ENCODE measurements at regions not wholly inside any gene's neighbourhood (a gene's known extent, or its start where the extent isn't known, plus 50 kb on each side); places are given as distances from the start of the nearest gene placed in this dataset.
"Not testable (repeated sequence)": the region's sequence is repeated elsewhere in the genome, so short reads cannot be mapped to it uniquely, and the experiment has no call there.

DNA sequence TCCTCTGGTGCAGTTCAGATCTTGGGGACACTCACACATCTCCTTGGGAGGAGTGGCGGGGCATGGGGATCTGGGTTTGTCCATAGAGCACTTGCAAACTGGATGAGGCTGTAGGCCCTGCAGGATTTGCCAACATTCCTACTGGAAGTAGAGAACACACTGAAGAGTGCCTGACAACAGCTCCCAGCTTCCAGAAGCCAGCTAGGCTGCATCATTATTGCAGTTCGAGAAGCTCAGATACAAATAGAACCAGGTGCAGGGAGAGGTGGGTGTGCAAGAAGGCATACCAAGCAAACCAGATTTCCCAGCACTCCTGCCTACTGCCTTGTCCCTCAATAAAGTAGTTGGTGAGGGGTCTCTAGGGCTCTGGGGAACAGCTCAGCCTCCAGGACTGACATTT, 52.5 kb downstream of the RHOB start:
- no peaks in the 10 kb centered on the region for H3K36me3 ChIP-seq (ENCODE audit: insufficient read depth, low read length)
- H3K4me1 Mint-ChIP-seq = no peaks in the 10 kb centered on the region

DNA sequence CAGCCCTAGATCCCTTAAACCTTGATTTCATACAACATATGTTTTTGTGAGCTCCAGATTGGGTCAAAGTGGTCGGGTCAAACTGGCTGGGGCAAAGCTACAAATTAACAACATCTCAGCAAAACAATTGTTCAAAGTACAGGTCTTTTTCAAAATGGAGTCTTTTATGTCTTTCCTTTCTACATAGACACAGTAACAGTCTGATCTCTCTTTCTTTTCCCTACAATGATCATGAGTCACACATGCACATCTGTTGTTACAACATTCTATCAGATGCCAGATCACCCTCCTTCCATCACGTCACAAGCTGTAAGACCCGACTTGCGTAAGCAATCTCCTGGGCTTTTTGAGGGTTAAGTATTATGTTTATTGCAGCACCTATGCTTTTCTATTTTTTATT, 55.1 kb downstream of the RHOB start:
- H3K4me1 ChIP-seq (ENCODE audit: insufficient read depth, low read length) = no peaks in the 10 kb centered on the region
- no peak overlapping the region for H3K27ac ChIP-seq (ENCODE audit: low read depth, low read length)
- Mint-ChIP-seq H3K27ac (no peak overlapping the region), H3K4me1 (peaks cover 0 to under 1% (median 0%) of the 10 kb centered on the region in 4 donors), H3K4me3 (no peak overlapping the region), H3K9me3 (peaks cover 0 to 1% (median 0%) of the 10 kb centered on the region in 8 donors), H3K36me3 (no peaks in the 10 kb centered on the region), H3K27me3 (peaks cover 0 to 8% of the 10 kb centered on the region in 2 donors)
- intact Hi-C loops (cut with micrococcal nuclease) = no loop called here
- no peaks in the 10 kb centered on the region for H3K9me3 ChIP-seq (ENCODE audit: control insufficient read depth in 1 of 2, low read length in 2 of 2)
- ChIA-PET CTCF (ENCODE audit: partially characterized antibody) (no interaction called here), POLR2A (ENCODE audit: partially characterized antibody) (no interaction called here)
- H3K27me3 ChIP-seq (ENCODE audit: insufficient read depth, low read length) = no peaks in the 10 kb centered on the region
- no peak overlapping the region for H3K4me3 ChIP-seq (ENCODE audit: low read length in 2 of 2)
- H3K36me3 ChIP-seq (ENCODE audit: insufficient read depth, low read length) = no peaks in the 10 kb centered on the region
- DNase-seq = no peak

More for the DNA sequence above, 52.5 kb downstream of the RHOB start:
- Mint-ChIP-seq H3K27me3 (peaks cover 0 to 8% of the 10 kb centered on the region in 2 donors), H3K27ac (no peak overlapping the region), H3K4me3 (no peak overlapping the region), H3K36me3 (no peaks in the 10 kb centered on the region), H3K9me3 (peaks cover 0 to 1% (median 0%) of the 10 kb centered on the region in 8 donors)
- Histone ChIP-seq H3K4me3 (ENCODE audit: low read length in 2 of 2) (no peak overlapping the region), H3K27ac (ENCODE audit: low read depth, low read length) (no peak overlapping the region), H3K4me1 (ENCODE audit: insufficient read depth, low read length) (no peaks in the 10 kb centered on the region), H3K9me3 (ENCODE audit: control insufficient read depth in 1 of 2, low read length in 2 of 2) (no peaks in the 10 kb centered on the region), H3K27me3 (ENCODE audit: insufficient read depth, low read length) (no peaks in the 10 kb centered on the region)
- ChIA-PET CTCF (ENCODE audit: partially characterized antibody) (no interaction called here), POLR2A (ENCODE audit: partially characterized antibody) (no interaction called here)
- DNase-seq = no peak
- intact Hi-C loops (cut with micrococcal nuclease) = no loop called here

DNA sequence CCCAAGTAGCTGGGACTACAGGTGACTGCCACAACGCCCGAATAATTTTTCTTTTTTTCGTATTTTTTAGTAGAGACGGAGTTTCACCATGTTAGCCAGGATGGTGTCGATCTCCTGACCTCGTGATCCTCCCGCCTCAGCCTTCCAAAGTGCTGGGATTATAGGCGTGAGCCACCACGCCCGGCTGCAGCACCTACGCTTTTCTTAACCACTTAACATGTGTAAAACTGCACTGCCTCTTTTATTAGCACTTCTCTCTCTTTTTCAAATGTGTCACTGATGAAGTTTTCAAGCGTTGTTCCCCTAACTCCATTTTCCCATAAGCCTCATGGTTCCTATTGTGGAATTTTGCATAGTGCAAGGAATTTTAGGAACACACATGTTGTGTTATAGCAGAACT, 55.6 kb downstream of the RHOB start:
- H3K27me3 Mint-ChIP-seq; CTCF ChIA-PET (ENCODE audit: partially characterized antibody); H3K4me3 Mint-ChIP-seq; POLR2A ChIA-PET (ENCODE audit: partially characterized antibody); H3K27me3 ChIP-seq (ENCODE audit: insufficient read depth, low read length); H3K4me3 ChIP-seq (ENCODE audit: low read length in 2 of 2); DNase-seq; H3K4me1 Mint-ChIP-seq; intact Hi-C loops (cut with micrococcal nuclease); H3K9me3 ChIP-seq (ENCODE audit: control insufficient read depth in 1 of 2, low read length in 2 of 2); H3K4me1 ChIP-seq (ENCODE audit: insufficient read depth, low read length); H3K27ac ChIP-seq (ENCODE audit: low read depth, low read length); H3K9me3 Mint-ChIP-seq; H3K27ac Mint-ChIP-seq; H3K36me3 ChIP-seq (ENCODE audit: insufficient read depth, low read length); H3K36me3 Mint-ChIP-seq: not testable (repeated sequence)

DNA sequence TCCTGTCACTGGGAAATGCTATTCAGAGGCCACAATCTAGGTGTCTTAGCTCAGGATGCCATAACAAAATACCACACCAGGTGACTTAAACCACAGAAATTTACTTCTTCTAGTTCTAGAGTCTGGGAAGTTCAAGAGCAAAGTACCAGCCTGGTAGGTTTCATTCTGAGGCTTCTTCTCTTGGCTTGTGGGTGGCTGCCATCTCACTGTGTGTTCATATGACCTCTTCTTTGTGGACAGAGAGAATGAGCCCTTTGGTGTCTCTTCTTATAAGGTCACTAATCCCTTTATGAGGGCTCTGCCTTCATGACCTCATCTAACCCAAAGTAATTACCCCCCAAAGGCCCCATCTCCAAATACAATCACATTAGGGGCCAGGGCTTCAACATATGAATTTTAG, 57.3 kb downstream of the RHOB start:
- POLR2A ChIA-PET (ENCODE audit: partially characterized antibody) = no interaction called here
- no peak overlapping the region for H3K27ac ChIP-seq (ENCODE audit: low read depth, low read length)

DNA sequence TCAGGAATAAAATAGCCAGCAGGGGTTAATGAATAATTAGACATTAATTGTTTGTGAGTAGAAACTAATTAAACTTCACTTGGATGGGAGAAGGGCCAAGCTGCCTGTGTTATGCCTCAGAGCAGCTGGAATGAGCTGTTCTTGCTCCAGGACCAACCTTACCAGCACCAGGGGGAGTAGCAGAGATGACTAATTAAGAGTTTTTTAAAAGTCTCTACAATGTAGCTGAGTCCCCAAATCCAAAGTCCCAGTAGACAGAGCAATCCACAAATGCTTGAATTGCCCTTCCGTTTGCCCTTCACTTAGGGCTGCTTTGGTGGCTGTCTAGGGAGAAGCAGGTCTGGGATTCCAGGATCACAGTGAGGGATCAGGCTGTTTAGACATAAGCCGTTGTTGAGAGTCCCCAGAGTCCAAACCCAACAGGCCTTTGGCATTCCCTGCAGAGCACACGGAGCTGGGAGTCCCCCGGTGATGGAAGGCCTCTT, 59.4 kb downstream of the RHOB start:
- Mint-ChIP-seq H3K4me3 (no peak overlapping the region), H3K27ac (no peak overlapping the region), H3K27me3 (peaks cover 2 to 4% of the 10 kb centered on the region in 2 donors), H3K4me1 (peaks cover 0 to 2% (median 0%) of the 10 kb centered on the region in 4 donors), H3K9me3 (no peaks in the 10 kb centered on the region), H3K36me3 (no peaks in the 10 kb centered on the region)
- Histone ChIP-seq H3K27me3 (ENCODE audit: insufficient read depth, low read length) (no peaks in the 10 kb centered on the region), H3K4me1 (ENCODE audit: insufficient read depth, low read length) (no peaks in the 10 kb centered on the region), H3K9me3 (ENCODE audit: control insufficient read depth in 1 of 2, low read length in 2 of 2) (no peaks in the 10 kb centered on the region), H3K36me3 (ENCODE audit: insufficient read depth, low read length) (no peaks in the 10 kb centered on the region), H3K4me3 (ENCODE audit: low read length in 2 of 2) (no peak overlapping the region), H3K27ac (ENCODE audit: low read depth, low read length) (no peak overlapping the region)
- ChIA-PET POLR2A (ENCODE audit: partially characterized antibody) (no interaction called here), CTCF (ENCODE audit: partially characterized antibody) (no interaction called here)
- intact Hi-C loops (cut with micrococcal nuclease) = no loop called here
- DNase-seq = no peak

More for the DNA sequence above, 57.3 kb downstream of the RHOB start:
- Mint-ChIP-seq H3K9me3 (peaks cover 0 to 1% (median 0%) of the 10 kb centered on the region in 8 donors), H3K27ac (no peak overlapping the region), H3K4me1 (peaks cover 0 to 2% (median 0%) of the 10 kb centered on the region in 4 donors), H3K27me3 (peaks cover 0 to 8% of the 10 kb centered on the region in 2 donors), H3K4me3 (no peak overlapping the region), H3K36me3 (no peaks in the 10 kb centered on the region)
- no peaks in the 10 kb centered on the region for H3K4me1 ChIP-seq (ENCODE audit: insufficient read depth, low read length)
- no peaks in the 10 kb centered on the region for H3K27me3 ChIP-seq (ENCODE audit: insufficient read depth, low read length)
- H3K4me3 ChIP-seq (ENCODE audit: low read length in 2 of 2) = no peak overlapping the region
- no peaks in the 10 kb centered on the region for H3K36me3 ChIP-seq (ENCODE audit: insufficient read depth, low read length)
- CTCF ChIA-PET (ENCODE audit: partially characterized antibody) = no interaction called here
- no peak for DNase-seq
- H3K9me3 ChIP-seq (ENCODE audit: control insufficient read depth in 1 of 2, low read length in 2 of 2) = no peaks in the 10 kb centered on the region
- intact Hi-C loops (cut with micrococcal nuclease) = no loop called here

DNA sequence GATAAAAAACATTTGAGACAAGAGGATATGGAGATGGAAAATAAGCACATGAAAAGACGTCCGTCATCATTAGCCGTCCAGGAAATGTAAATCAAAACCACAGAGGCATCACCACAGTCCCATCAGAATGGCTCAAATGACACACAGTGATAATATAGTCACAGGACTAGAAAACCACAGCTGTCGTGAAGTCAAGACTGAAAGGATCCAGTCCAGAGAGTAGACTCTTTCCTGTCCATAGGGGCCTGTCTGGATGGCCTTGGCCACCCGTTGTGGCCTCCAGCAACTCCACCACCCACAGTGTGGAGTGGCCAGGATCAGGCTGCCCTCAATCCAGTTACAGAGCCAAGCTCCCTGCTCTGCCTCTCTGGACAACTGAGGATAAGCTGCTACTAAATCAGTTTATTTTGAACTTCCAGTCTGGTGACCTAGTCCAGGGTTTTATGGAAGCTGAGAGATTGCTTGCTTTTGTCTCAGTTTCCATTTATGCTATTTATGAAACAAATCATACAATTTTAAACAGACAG, 60.4 kb downstream of the RHOB start:
- Mint-ChIP-seq H3K4me1 (peaks cover 0 to 2% (median 0%) of the 10 kb centered on the region in 4 donors), H3K27me3 (peaks cover 0 to 2% of the 10 kb centered on the region in 2 donors), H3K4me3 (no peak overlapping the region), H3K9me3 (no peaks in the 10 kb centered on the region), H3K36me3 (no peaks in the 10 kb centered on the region), H3K27ac (no peak overlapping the region)
- Histone ChIP-seq H3K36me3 (ENCODE audit: insufficient read depth, low read length) (no peaks in the 10 kb centered on the region), H3K9me3 (ENCODE audit: control insufficient read depth in 1 of 2, low read length in 2 of 2) (no peaks in the 10 kb centered on the region), H3K4me3 (ENCODE audit: low read length in 2 of 2) (no peak overlapping the region), H3K27me3 (ENCODE audit: insufficient read depth, low read length) (no peaks in the 10 kb centered on the region), H3K27ac (ENCODE audit: low read depth, low read length) (no peak overlapping the region), H3K4me1 (ENCODE audit: insufficient read depth, low read length) (no peaks in the 10 kb centered on the region)
- ChIA-PET CTCF (ENCODE audit: partially characterized antibody) (no interaction called here), POLR2A (ENCODE audit: partially characterized antibody) (no interaction called here)
- DNase-seq = no peak
- intact Hi-C loops (cut with micrococcal nuclease) = no loop called here

DNA sequence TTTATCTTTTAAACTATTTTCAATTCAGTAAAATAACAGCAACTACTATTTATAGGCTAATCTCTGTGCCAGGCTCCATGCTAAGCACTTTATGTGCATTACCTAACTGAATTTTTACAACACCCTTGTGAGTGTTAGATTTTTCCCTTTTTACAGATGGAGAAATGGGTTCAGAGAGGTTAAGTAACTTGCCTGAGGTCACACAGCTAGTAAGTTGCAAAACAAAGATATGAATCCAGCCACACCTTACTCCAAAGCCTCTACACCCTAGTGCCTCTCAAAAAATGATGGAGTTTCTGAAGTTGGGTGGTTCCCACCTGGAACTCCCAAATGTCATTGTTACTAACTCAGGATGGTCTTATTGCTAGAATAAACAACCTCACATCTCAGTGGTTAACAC, 60.8 kb downstream of the RHOB start:
- peaks cover 0 to 2% (median 0%) of the 10 kb centered on the region in 4 donors for H3K4me1 Mint-ChIP-seq
- no peaks in the 10 kb centered on the region for H3K36me3 Mint-ChIP-seq
- Histone ChIP-seq H3K36me3 (ENCODE audit: insufficient read depth, low read length) (no peaks in the 10 kb centered on the region), H3K27ac (ENCODE audit: low read depth, low read length) (no peak overlapping the region), H3K27me3 (ENCODE audit: insufficient read depth, low read length) (no peaks in the 10 kb centered on the region), H3K4me1 (ENCODE audit: insufficient read depth, low read length) (no peaks in the 10 kb centered on the region), H3K4me3 (ENCODE audit: low read length in 2 of 2) (no peak overlapping the region), H3K9me3 (ENCODE audit: control insufficient read depth in 1 of 2, low read length in 2 of 2) (no peaks in the 10 kb centered on the region)
- peaks cover 2% of the 10 kb centered on the region in 2 donors for H3K27me3 Mint-ChIP-seq
- DNase-seq = no peak
- no peak overlapping the region for H3K4me3 Mint-ChIP-seq
- no peak overlapping the region for H3K27ac Mint-ChIP-seq
- intact Hi-C loops (cut with micrococcal nuclease) = no loop called here
- POLR2A ChIA-PET (ENCODE audit: partially characterized antibody) = no interaction called here
- H3K9me3 Mint-ChIP-seq = no peaks in the 10 kb centered on the region
- CTCF ChIA-PET (ENCODE audit: partially characterized antibody) = no interaction called here

DNA sequence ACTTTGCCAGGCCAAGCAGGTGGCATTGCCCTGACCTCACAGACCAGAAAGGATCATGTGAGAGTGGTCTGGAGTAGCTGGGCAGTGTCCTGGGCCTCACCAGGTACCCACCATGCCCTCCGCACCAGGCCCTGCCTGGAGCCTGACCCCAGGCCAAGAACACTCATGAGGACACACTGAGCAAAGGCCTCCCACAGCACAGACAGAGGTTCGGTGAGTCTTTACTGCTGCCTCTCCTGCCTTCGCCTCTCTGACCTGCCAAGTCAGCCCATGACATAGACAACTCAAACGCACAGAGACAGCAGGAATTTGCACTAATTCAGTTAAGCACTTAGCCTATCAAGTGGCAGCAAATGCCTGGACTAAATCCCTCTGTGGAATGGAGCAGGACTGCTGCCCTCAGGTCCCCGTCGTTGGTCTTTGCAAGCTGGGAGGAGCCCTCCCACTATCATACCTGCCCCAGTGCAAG, 62.5 kb downstream of the RHOB start:
- Mint-ChIP-seq H3K9me3 (no peaks in the 10 kb centered on the region), H3K27me3 (peaks cover 2 to 5% of the 10 kb centered on the region in 2 donors), H3K4me3 (no peak overlapping the region), H3K27ac (no peak overlapping the region), H3K4me1 (peaks cover 0 to 2% (median 0%) of the 10 kb centered on the region in 4 donors), H3K36me3 (no peaks in the 10 kb centered on the region)
- DNase-seq = no peak
- H3K36me3 ChIP-seq (ENCODE audit: insufficient read depth, low read length) = no peaks in the 10 kb centered on the region
- no peaks in the 10 kb centered on the region for H3K4me1 ChIP-seq (ENCODE audit: insufficient read depth, low read length)
- H3K27ac ChIP-seq (ENCODE audit: low read depth, low read length) = no peak overlapping the region
- no peaks in the 10 kb centered on the region for H3K9me3 ChIP-seq (ENCODE audit: control insufficient read depth in 1 of 2, low read length in 2 of 2)
- no peaks in the 10 kb centered on the region for H3K27me3 ChIP-seq (ENCODE audit: insufficient read depth, low read length)
- CTCF ChIA-PET (ENCODE audit: partially characterized antibody) = no interaction called here
- intact Hi-C loops (cut with micrococcal nuclease) = no loop called here
- no peak overlapping the region for H3K4me3 ChIP-seq (ENCODE audit: low read length in 2 of 2)
- POLR2A ChIA-PET (ENCODE audit: partially characterized antibody) = no interaction called here

All from CD4-positive, alpha-beta memory T cell (primary cell).